Spinal cord (tissue), 9 donors: ENCODE measurements at regions not wholly inside any gene's neighbourhood (a gene's known extent, or its start where the extent isn't known, plus 50 kb on each side); places are given as distances from the start of the nearest gene placed in this dataset.

ENCODE experiments used
- DNase-seq, 6 donors: peaks; one replicate each; pipeline versions ENCODE4 v3.0.0 to v3.0.0-alpha.2; 2013 to 2015; ENCODE audit warnings: low spot score in 6 of 6, low read depth in 4 of 6
- H3K27ac ChIP-seq: one replicate; pipeline ENCODE4 v1.5.1; 2013; ENCODE audit warnings: low read depth, low read length, control low read depth
- H3K27me3 ChIP-seq: one replicate; pipeline ENCODE4 v1.6.1; 2013; ENCODE audit warnings: low read length; ENCODE audit not compliant: control insufficient read depth, insufficient read depth
- H3K36me3 ChIP-seq: one replicate; pipeline ENCODE4 v1.6.1; 2013; ENCODE audit warnings: low read length; ENCODE audit not compliant: control insufficient read depth, insufficient read depth
- H3K4me1 ChIP-seq: one replicate; pipeline ENCODE4 v1.6.1; 2013; ENCODE audit warnings: low read length; ENCODE audit not compliant: control insufficient read depth, insufficient read depth
- H3K4me3 ChIP-seq: one replicate; pipeline ENCODE4 v1.5.1; 2013; ENCODE audit warnings: low read depth, low read length, control low read depth
- H3K9me3 ChIP-seq: one replicate; pipeline ENCODE4 v1.6.1; 2013; ENCODE audit warnings: low read length; ENCODE audit not compliant: control insufficient read depth, insufficient read depth
- WGBS: methylation state at CpG from one replicate; pipeline ENCODE4 v1.1.5; 2013; ENCODE audit warnings: missing lambda C conversion rate; ENCODE audit not compliant: insufficient coverage; 5-methylcytosine and 5-hydroxymethylcytosine counted together
- donor health status: healthy.

GRCh38 chr1:55714230-55714629, 499.1 kb upstream of the USP24 start:
- Histone ChIP-seq H3K27me3 (no peaks in the 10 kb centered on the region), H3K9me3 (no peaks in the 10 kb centered on the region), H3K36me3 (no peaks in the 10 kb centered on the region), H3K4me1 (peaks cover 3% of the 10 kb centered on the region), H3K27ac (no peak overlapping the region), H3K4me3 (no peak overlapping the region)
- DNase-seq = no peak
- WGBS = 100% methylated on average over 1 of the region's 3 CpGs

GRCh38 chr1:55713516-55713915, 498.4 kb upstream of the USP24 start:
- 60% methylated on average over 4 of the region's 5 CpGs for WGBS
- no peak overlapping the region for H3K27ac ChIP-seq
- no peak for DNase-seq
- H3K4me3 ChIP-seq = no peak overlapping the region
- no peaks in the 10 kb centered on the region for H3K27me3 ChIP-seq
- H3K36me3 ChIP-seq = no peaks in the 10 kb centered on the region
- peaks cover 3% of the 10 kb centered on the region for H3K4me1 ChIP-seq
- H3K9me3 ChIP-seq = no peaks in the 10 kb centered on the region

- no peak overlapping the region for H3K27ac ChIP-seq
- H3K27me3 ChIP-seq = no peaks in the 10 kb centered on the region
- DNase-seq = peak in 2 of 6 donors; percentile 38 to 57
- WGBS = 11% methylated on average over 3 of the region's 6 CpGs
- no peaks in the 10 kb centered on the region for H3K36me3 ChIP-seq
- no peak overlapping the region for H3K4me3 ChIP-seq
- H3K9me3 ChIP-seq = no peaks in the 10 kb centered on the region
- peaks cover 6% of the 10 kb centered on the region for H3K4me1 ChIP-seq
These were observed 497.0 kb upstream of the USP24 start for GRCh38 chr1:55712148-55712547.

- DNase-seq = peak in 1 of 6 donors; percentile 39
- Histone ChIP-seq H3K4me1 (peaks cover 7% of the 10 kb centered on the region), H3K27me3 (no peaks in the 10 kb centered on the region), H3K36me3 (no peaks in the 10 kb centered on the region), H3K9me3 (no peaks in the 10 kb centered on the region), H3K4me3 (no peak overlapping the region), H3K27ac (peak overlapping the region; percentile 27)
- WGBS = no CpG with 5 or more reads among the region's 3 CpGs
These were observed 493.6 kb upstream of the USP24 start for GRCh38 chr1:55708781-55709180.

- Histone ChIP-seq H3K4me3 (no peak overlapping the region), H3K4me1 (peaks cover 11% of the 10 kb centered on the region), H3K27me3 (no peaks in the 10 kb centered on the region), H3K27ac (no peak overlapping the region), H3K36me3 (no peaks in the 10 kb centered on the region), H3K9me3 (no peaks in the 10 kb centered on the region)
- no peak for DNase-seq
- 75% methylated on average over 2 of the region's 2 CpGs for WGBS
These were observed 492.7 kb upstream of the USP24 start for GRCh38 chr1:55707846-55708245.

- H3K36me3 ChIP-seq = no peaks in the 10 kb centered on the region
- H3K4me3 ChIP-seq = no peak overlapping the region
- DNase-seq = no peak
- no peaks in the 10 kb centered on the region for H3K27me3 ChIP-seq
- peaks cover 10% of the 10 kb centered on the region for H3K4me1 ChIP-seq
- H3K9me3 ChIP-seq = no peaks in the 10 kb centered on the region
- no peak overlapping the region for H3K27ac ChIP-seq
These were observed 492.0 kb upstream of the USP24 start for GRCh38 chr1:55707196-55707595.

GRCh38 chr1:55706397-55706796, 491.2 kb upstream of the USP24 start:
- Histone ChIP-seq H3K4me1 (peaks cover 7% of the 10 kb centered on the region), H3K27me3 (no peaks in the 10 kb centered on the region), H3K36me3 (no peaks in the 10 kb centered on the region), H3K4me3 (no peak overlapping the region), H3K27ac (no peak overlapping the region), H3K9me3 (no peaks in the 10 kb centered on the region)
- WGBS = 75% methylated on average over 1 of the region's 1 CpG
- no peak for DNase-seq

GRCh38 chr1:55703726-55704363, 488.7 kb upstream of the USP24 start:
- Histone ChIP-seq H3K4me1 (peaks cover 7% of the 10 kb centered on the region), H3K27me3 (no peaks in the 10 kb centered on the region), H3K9me3 (no peaks in the 10 kb centered on the region), H3K27ac (peak overlapping the region; percentile 34), H3K4me3 (no peak overlapping the region), H3K36me3 (no peaks in the 10 kb centered on the region)
- WGBS = 83% methylated on average over 8 of the region's 8 CpGs
- DNase-seq = peak in 1 of 6 donors; percentile 50

- 71% methylated on average over 1 of the region's 1 CpG for WGBS
- Histone ChIP-seq H3K4me3 (no peak overlapping the region), H3K9me3 (no peaks in the 10 kb centered on the region), H3K27me3 (no peaks in the 10 kb centered on the region), H3K4me1 (peaks cover 4% of the 10 kb centered on the region), H3K27ac (no peak overlapping the region), H3K36me3 (no peaks in the 10 kb centered on the region)
- DNase-seq = no peak
These were observed 486.9 kb upstream of the USP24 start for GRCh38 chr1:55702064-55702463.

GRCh38 chr1:55700359-55701130, 485.4 kb upstream of the USP24 start:
- Histone ChIP-seq H3K4me3 (no peak overlapping the region), H3K9me3 (no peaks in the 10 kb centered on the region), H3K36me3 (no peaks in the 10 kb centered on the region), H3K4me1 (peaks cover 4% of the 10 kb centered on the region), H3K27me3 (no peaks in the 10 kb centered on the region), H3K27ac (no peak overlapping the region)
- DNase-seq = no peak
- 72% methylated on average over 2 of the region's 2 CpGs for WGBS
